HepG2 (cell line): ENCODE measurements at regions not wholly inside any gene's neighbourhood (a gene's known extent, or its start where the extent isn't known, plus 50 kb on each side); places are given as distances from the start of the nearest gene placed in this dataset.
A peak's percentile ranks its signal among the peaks of the same experiment; 100 is the strongest.

Experiments
- ATAC-seq: fragments of 200-7000 bp; cut with Tn5 transposase; 3 replicates; pipeline ENCODE4 v1.9.1; 2020; ENCODE audit warnings: mild to moderate bottlenecking, moderate library complexity
- BruUV-seq: library from RNA; stranded (reverse); fragments of 400-500 nt; replicated peaks from 2 replicates; lab custom pipeline; 2021; lab: Mats Ljungman, UMichigan
- CTCF ChIA-PET: fragments of 300-600 bp; formaldehyde crosslinking; extraction: SDS; loops from one replicate; lab custom pipeline; 2021; ENCODE audit warnings: low total read pairs, inconsistent platforms, low intra/inter-chr PET ratio; lab: Yijun Ruan, JAX
- POLR2A ChIA-PET: fragments of 350-600 bp; sonication (Branson Sonifier 250); formaldehyde crosslinking; loops from one replicate; lab custom pipeline; 2020; ENCODE audit warnings: antibody characterized with exemption, inconsistent platforms; lab: Yijun Ruan, JAX
- DNase-seq: peaks from one replicate; pipeline ENCODE4 v3.0.0-alpha.2; 2015; ENCODE audit warnings: low spot score
- FAIRE-seq: peaks from 3 replicates; lab custom pipeline; 2011; peaks lifted over from hg19 to GRCh38; lab: Jason Lieb, UNC
- H2AFZ ChIP-seq: one replicate; pipeline ENCODE4 v1.6.1; 2011; ENCODE audit warnings: low read length, inconsistent platforms
- H3K27ac ChIP-seq: fragments of 300-600 bp; 3 replicates; pipeline ENCODE4 v1.8.0; 2011; ENCODE audit warnings: mixed run types, mild to moderate bottlenecking, mixed read lengths, low read length, inconsistent platforms; ENCODE audit not compliant: insufficient read depth; ENCODE audit errors: extremely low read length
- H3K27me3 ChIP-seq, 2 experiments: fragments of 200-600 bp in 1 of 2; 2 replicates in 1 of 2; 3 replicates in 1 of 2; pipeline versions ENCODE4 v1.6.0 to v1.8.0; 2011; ENCODE audit warnings: low read length in 2 of 2, mild to moderate bottlenecking in 2 of 2, moderate library complexity in 2 of 2, inconsistent platforms in 1 of 2; ENCODE audit not compliant: insufficient read depth in 2 of 2, control insufficient read depth in 1 of 2
- H3K36me3 ChIP-seq, 2 experiments: fragments of 200-600 bp in 1 of 2; replicated peaks in 1 of 2; 2 replicates in 1 of 2; 3 replicates in 1 of 2; pipeline versions ENCODE4 v1.5.1 to v1.8.0; 2011; ENCODE audit warnings: low read length in 2 of 2, inconsistent platforms in 1 of 2; ENCODE audit not compliant: insufficient read depth in 2 of 2, control insufficient read depth in 1 of 2
- H3K4me1 ChIP-seq: 2 replicates; pipeline ENCODE4 v1.5.1; 2012; ENCODE audit warnings: low read length, inconsistent platforms; ENCODE audit not compliant: insufficient read depth
- H3K4me2 ChIP-seq: 2 replicates; pipeline ENCODE4 v1.6.0; 2011; ENCODE audit warnings: low read depth, low read length, inconsistent platforms
- H3K4me3 ChIP-seq, 3 experiments: fragments of 200-600 bp in 1 of 3; sonication (generic), shearing (Covaris generic) in 1 of 3; replicated peaks in 1 of 3; 2 replicates each; pipeline ENCODE4 v1.5.1; 2011 to 2016; ENCODE audit warnings: low read length in 3 of 3, inconsistent platforms in 2 of 3, low read depth in 2 of 3, mild to moderate bottlenecking in 2 of 3, control low read depth in 1 of 3, mixed read lengths in 1 of 3; ENCODE audit not compliant: insufficient read depth in 1 of 3
- H3K79me2 ChIP-seq: one replicate; pipeline ENCODE4 v1.6.1; 2011; ENCODE audit warnings: low read length, inconsistent platforms; ENCODE audit not compliant: insufficient read depth
- H3K9ac ChIP-seq: 2 replicates; pipeline ENCODE4 v1.6.0; 2011; ENCODE audit warnings: mild to moderate bottlenecking, low read depth, low read length, inconsistent platforms; ENCODE audit not compliant: insufficient read depth
- H3K9me3 ChIP-seq: 2 replicates; pipeline ENCODE4 v1.5.1; 2012; ENCODE audit warnings: mild to moderate bottlenecking, low read length
- H4K20me1 ChIP-seq: 2 replicates; pipeline ENCODE4 v1.6.0; 2011; ENCODE audit warnings: inconsistent platforms, mild to moderate bottlenecking, low read length, moderate library complexity; ENCODE audit not compliant: insufficient read depth
- HNF1B ChIP-seq: sonication (generic); formaldehyde crosslinking; IDR thresholded peaks from 2 replicates; pipeline ENCODE4 v1.5.1; 2020; ENCODE audit warnings: mild to moderate bottlenecking, moderate library complexity, missing genetic modification reagents
- KDM5A ChIP-seq: fragments of 200-600 bp; sonication (generic); IDR thresholded peaks from 2 replicates; pipeline ENCODE4 v1.7.0; 2018; ENCODE audit warnings: antibody characterized with exemption, mild to moderate bottlenecking, low read length, borderline replicate concordance
- KLF6 ChIP-seq: IDR thresholded peaks from 2 replicates; pipeline ENCODE4 v1.8.0; 2016; ENCODE audit warnings: missing biosample characterization, missing genetic modification reagents
- MEIS1 ChIP-seq: sonication (generic); formaldehyde crosslinking; IDR thresholded peaks from 2 replicates; pipeline ENCODE4 v1.9.0; 2021; ENCODE audit warnings: mild to moderate bottlenecking, missing genetic modification reagents, moderate library complexity, borderline replicate concordance
- PAX8 ChIP-seq: sonication (generic); formaldehyde crosslinking; IDR thresholded peaks from 2 replicates; pipeline ENCODE4 v1.8.0; 2022; ENCODE audit warnings: mild to moderate bottlenecking, missing genetic modification reagents, borderline replicate concordance
- REL ChIP-seq: sonication (generic); formaldehyde crosslinking; conservative IDR thresholded peaks from 2 replicates; pipeline ENCODE4 v1.8.0; 2022; ENCODE audit warnings: mild to moderate bottlenecking, missing genetic modification reagents, moderate library complexity
- SRY ChIP-seq: sonication (generic); formaldehyde crosslinking; IDR thresholded peaks from 2 replicates; pipeline ENCODE4 v1.8.0; 2022; ENCODE audit warnings: mild to moderate bottlenecking, missing genetic modification reagents
- TMF1 ChIP-seq: sonication (generic); formaldehyde crosslinking; IDR thresholded peaks from 2 replicates; pipeline ENCODE4 v1.8.1; 2022; ENCODE audit warnings: low read depth, missing genetic modification reagents
- UBTF ChIP-seq: sonication (generic); formaldehyde crosslinking; IDR thresholded peaks from 2 replicates; pipeline ENCODE4 v1.4.0; 2020; ENCODE audit warnings: mild to moderate bottlenecking, missing genetic modification reagents
- ZNF781 ChIP-seq: sonication (generic); formaldehyde crosslinking; IDR thresholded peaks from 2 replicates; pipeline ENCODE4 v1.5.1; 2020; ENCODE audit warnings: borderline replicate concordance, mild to moderate bottlenecking, missing genetic modification reagents; ENCODE audit errors: not compliant biosample characterization
- ZSCAN31 ChIP-seq: sonication (generic); formaldehyde crosslinking; IDR thresholded peaks from 2 replicates; pipeline ENCODE4 v1.5.0; 2020; ENCODE audit warnings: low read depth, mild to moderate bottlenecking, missing genetic modification reagents
- WGBS: methylation state at CpG from one replicate; pipeline ENCODE4 v1.1.6; 2017; ENCODE audit warnings: low lambda C conversion rate; 5-methylcytosine and 5-hydroxymethylcytosine counted together
- in situ Hi-C: cut with HindIII; loops from 2 replicates; pipeline ENCODE4 v1.10.0; 2017; ENCODE audit warnings: low pct_unique_long_range_greater_than_20kb; ENCODE audit not compliant: extremely low pct_ligation_motif_present
- intact Hi-C: fragments of 100-400 bp; cut with micrococcal nuclease; formaldehyde crosslinking; loops from one replicate; pipeline ENCODE4 v1.10.0; 2022; ENCODE audit not compliant: unreplicated experiment

GRCh38 chr6:79138146-79138545 is 60.1 kb upstream of the PHIP start (continued):
- TF ChIP-seq UBTF (CRISPR knock-in tag) (no peak), HNF1B (CRISPR knock-in tag) (no peak), SRY (CRISPR knock-in tag) (no peak), REL (CRISPR knock-in tag) (no peak)

DNA sequence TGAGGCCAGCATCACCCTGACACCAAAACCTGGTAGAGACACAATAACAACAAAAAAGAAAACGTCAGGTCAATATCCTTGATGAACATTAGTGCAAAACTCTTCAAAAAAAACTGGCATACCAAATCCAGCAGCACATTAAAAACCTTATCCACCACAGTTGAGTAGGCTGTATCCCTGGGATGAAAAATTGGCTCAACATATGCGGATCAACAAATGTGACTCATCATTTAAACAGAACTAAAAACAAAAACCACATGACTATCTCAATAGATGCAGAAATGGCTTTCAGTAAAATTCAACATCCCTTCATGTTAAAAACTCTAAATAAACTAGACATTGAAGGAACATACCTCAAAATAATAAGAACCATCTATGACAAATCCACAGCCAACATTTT is 59.6 kb upstream of the PHIP start:
- ChIA-PET POLR2A (no interaction called here), CTCF (no interaction called here)
- in situ Hi-C loops = no loop called here
- ATAC-seq (no peak), DNase-seq (no peak), FAIRE-seq (peak; percentile 8)
- H3K79me2 ChIP-seq = no peaks in the 10 kb centered on the region
- BruUV-seq = no TSS peak
- TF ChIP-seq KDM5A (no peak), KLF6 (CRISPR knock-in tag) (no peak), PAX8 (CRISPR knock-in tag) (no peak), TMF1 (CRISPR knock-in tag) (no peak), ZSCAN31 (CRISPR knock-in tag) (no peak), ZNF781 (CRISPR knock-in tag) (no peak), MEIS1 (CRISPR knock-in tag) (no peak)
- H3K4me2 ChIP-seq = no peak overlapping the region
- H3K36me3 ChIP-seq = no peaks in the 10 kb centered on the region
- intact Hi-C loops = no loop called here
- peaks cover 30% of the 10 kb centered on the region for H3K9me3 ChIP-seq
- H3K27ac ChIP-seq = no peak overlapping the region
- H2AFZ ChIP-seq = no peak overlapping the region
- H3K9ac ChIP-seq = no peak overlapping the region
- H3K4me3 ChIP-seq = no peak overlapping the region
- no peaks in the 10 kb centered on the region for H3K4me1 ChIP-seq
- H3K27me3 ChIP-seq = no peaks in the 10 kb centered on the region
- WGBS = 4% methylated on average over 2 of the region's 2 CpGs
- no peaks in the 10 kb centered on the region for H4K20me1 ChIP-seq
